Eye (tissue), 1 donor: ENCODE measurements at regions not wholly inside any gene's neighbourhood (a gene's known extent, or its start where the extent isn't known, plus 50 kb on each side); places are given as distances from the start of the nearest gene placed in this dataset.
A peak's percentile ranks its signal among the peaks of the same experiment; 100 is the strongest.

Experiments
- DNase-seq: peaks from one replicate; pipeline ENCODE4 v3.0.0-alpha.2; 2015

GRCh38 chr5:122723606-122724352, 51.1 kb upstream of the SNX2 start:
- DNase-seq = peak; percentile 62
